ENCODE measurements at regions not wholly inside any gene's neighbourhood (a gene's known extent, or its start where the extent isn't known, plus 50 kb on each side); places are given as distances from the start of the nearest gene placed in this dataset.

- TF ChIP-seq, protein P1, sequence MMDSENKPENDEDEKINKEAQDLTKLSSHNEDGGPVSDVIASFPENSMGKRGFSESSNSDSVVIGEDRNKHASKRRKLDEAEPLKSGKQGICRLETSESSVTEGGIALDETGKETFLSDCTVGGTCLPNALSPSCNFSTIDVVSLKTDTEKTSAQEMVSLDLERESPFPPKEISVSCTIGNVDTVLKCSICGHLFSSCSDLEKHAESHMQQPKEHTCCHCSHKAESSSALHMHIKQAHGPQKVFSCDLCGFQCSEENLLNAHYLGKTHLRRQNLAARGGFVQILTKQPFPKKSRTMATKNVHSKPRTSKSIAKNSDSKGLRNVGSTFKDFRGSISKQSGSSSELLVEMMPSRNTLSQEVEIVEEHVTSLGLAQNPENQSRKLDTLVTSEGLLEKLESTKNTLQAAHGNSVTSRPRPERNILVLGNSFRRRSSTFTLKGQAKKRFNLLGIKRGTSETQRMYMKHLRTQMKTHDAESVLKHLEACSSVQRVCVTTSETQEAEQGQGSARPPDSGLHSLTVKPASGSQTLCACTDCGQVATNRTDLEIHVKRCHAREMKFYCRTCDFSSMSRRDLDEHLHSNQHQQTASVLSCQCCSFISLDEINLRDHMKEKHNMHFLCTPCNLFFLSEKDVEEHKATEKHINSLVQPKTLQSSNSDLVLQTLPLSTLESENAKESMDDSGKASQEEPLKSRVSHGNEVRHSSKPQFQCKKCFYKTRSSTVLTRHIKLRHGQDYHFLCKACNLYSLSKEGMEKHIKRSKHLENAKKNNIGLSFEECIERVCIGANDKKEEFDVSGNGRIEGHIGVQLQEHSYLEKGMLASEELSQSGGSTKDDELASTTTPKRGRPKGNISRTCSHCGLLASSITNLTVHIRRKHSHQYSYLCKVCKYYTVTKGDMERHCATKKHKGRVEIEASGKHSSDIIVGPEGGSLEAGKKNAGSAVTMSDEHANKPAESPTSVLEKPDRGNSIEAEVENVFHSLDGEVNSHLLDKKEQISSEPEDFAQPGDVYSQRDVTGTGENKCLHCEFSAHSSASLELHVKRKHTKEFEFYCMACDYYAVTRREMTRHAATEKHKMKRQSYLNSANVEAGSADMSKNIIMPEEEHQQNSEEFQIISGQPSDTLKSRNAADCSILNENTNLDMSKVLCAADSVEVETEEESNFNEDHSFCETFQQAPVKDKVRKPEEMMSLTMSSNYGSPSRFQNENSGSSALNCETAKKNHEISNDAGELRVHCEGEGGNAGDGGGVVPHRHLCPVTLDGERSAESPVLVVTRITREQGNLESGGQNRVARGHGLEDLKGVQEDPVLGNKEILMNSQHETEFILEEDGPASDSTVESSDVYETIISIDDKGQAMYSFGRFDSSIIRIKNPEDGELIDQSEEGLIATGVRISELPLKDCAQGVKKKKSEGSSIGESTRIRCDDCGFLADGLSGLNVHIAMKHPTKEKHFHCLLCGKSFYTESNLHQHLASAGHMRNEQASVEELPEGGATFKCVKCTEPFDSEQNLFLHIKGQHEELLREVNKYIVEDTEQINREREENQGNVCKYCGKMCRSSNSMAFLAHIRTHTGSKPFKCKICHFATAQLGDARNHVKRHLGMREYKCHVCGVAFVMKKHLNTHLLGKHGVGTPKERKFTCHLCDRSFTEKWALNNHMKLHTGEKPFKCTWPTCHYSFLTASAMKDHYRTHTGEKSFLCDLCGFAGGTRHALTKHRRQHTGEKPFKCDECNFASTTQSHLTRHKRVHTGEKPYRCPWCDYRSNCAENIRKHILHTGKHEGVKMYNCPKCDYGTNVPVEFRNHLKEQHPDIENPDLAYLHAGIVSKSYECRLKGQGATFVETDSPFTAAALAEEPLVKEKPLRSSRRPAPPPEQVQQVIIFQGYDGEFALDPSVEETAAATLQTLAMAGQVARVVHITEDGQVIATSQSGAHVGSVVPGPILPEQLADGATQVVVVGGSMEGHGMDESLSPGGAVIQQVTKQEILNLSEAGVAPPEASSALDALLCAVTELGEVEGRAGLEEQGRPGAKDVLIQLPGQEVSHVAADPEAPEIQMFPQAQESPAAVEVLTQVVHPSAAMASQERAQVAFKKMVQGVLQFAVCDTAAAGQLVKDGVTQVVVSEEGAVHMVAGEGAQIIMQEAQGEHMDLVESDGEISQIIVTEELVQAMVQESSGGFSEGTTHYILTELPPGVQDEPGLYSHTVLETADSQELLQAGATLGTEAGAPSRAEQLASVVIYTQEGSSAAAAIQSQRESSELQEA (CRISPR knock-in tag; IDR thresholded peaks at IDR 0.05; ENCODE audit: not compliant biosample characterization), result no peak
- no peak for TF ChIP-seq ZBTB1 (CRISPR knock-in tag; IDR thresholded peaks at IDR 0.05; ENCODE audit: borderline replicate concordance)
- no peak for TF ChIP-seq KLF12 (CRISPR knock-in tag; IDR thresholded peaks at IDR 0.05; ENCODE audit: borderline replicate concordance)
- no peak for TF ChIP-seq ZNF616 (CRISPR knock-in tag; IDR thresholded peaks at IDR 0.05; ENCODE audit: low read depth)
- no peak for TF ChIP-seq KAT2B (IDR thresholded peaks at IDR 0.05; ENCODE audit: borderline replicate concordance, low read depth, low read length)
- no peak for TF ChIP-seq DNMT1 (CRISPR knock-in tag; IDR thresholded peaks at IDR 0.05)
Observed at GRCh38 chr12:33253178-33253577, 186.4 kb downstream of the SYT10 start (continued).
